Keratinocyte (primary cell): ENCODE measurements at regions not wholly inside any gene's neighbourhood (a gene's known extent, or its start where the extent isn't known, plus 50 kb on each side); places are given as distances from the start of the nearest gene placed in this dataset.
A peak's percentile ranks its signal among the peaks of the same experiment; 100 is the strongest.

Source experiments
- CTCF ChIP-seq, 3 experiments: IDR thresholded peaks in 1 of 3; conservative IDR thresholded peaks in 1 of 3; optimal IDR thresholded peaks in 1 of 3; 2 replicates in 2 of 3; 3 replicates in 1 of 3; pipeline versions ENCODE3 to v1.5.1; 2011; ENCODE audit warnings: low read length in 3 of 3, mild to moderate bottlenecking in 3 of 3, moderate library complexity in 2 of 3, control low read depth in 1 of 3, inconsistent platforms in 1 of 3; ENCODE audit not compliant: insufficient read depth in 2 of 3; ENCODE audit errors: extremely low read depth in 1 of 3
- EZH2 ChIP-seq: IDR thresholded peaks from one replicate; pipeline ENCODE4 v1.6.1; 2012; ENCODE audit warnings: inconsistent platforms, mild to moderate bottlenecking, low read length, moderate library complexity

DNA sequence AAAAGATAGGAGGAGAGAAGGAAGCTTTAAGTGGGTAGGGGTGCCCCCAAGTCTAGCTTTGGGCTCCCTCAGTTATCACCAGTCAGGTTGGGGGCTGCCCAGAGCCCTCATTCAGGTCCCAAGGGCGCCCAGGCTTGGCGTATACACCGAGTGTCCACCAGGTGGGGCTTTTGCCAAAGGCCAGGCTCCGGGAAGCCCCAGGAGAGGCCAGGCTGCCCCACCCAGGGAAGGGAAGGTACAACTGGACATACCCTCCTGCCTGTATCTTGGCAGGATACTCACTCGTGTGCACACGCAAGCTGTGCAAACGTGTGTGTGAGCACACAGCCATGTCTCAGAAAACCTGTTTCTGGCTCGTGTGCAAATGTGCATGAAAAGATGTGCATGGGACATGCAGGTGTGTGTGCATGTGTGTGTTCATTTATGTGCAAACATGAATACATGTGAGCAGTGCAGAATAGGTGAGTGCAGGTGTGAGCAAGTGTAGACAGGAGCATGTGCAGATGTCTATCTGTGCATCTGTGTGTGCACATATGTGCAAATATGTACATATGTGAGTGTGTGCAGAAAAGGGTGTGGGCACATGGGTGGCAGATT, 103.9 kb upstream of the MYL2 start:
- peak; percentile 64 to 87 (median 79) for TF ChIP-seq CTCF (optimal IDR thresholded peaks at IDR 0.05 in 1 of 3, IDR thresholded peaks at IDR 0.05 in 1 of 3, conservative IDR thresholded peaks at IDR 0.05 in 1 of 3; ENCODE audit: extremely low read depth in 1 of 3, insufficient read depth in 2 of 3, low read length in 3 of 3)
- TF ChIP-seq EZH2: no peak
